ENCODE measurements at regions not wholly inside any gene's neighbourhood (a gene's known extent, or its start where the extent isn't known, plus 50 kb on each side); places are given as distances from the start of the nearest gene placed in this dataset.

- TF ChIP-seq CTCF (IDR thresholded peaks at IDR 0.05; ENCODE audit: low read length) = no peak
- TF ChIP-seq EZH2 (IDR thresholded peaks at IDR 0.05; ENCODE audit: borderline replicate concordance, low read length) = no peak
These were observed 349.8 kb downstream of the CDC5L start for GRCh38 chr6:44737341-44737740.

All from OCI-LY1 (cell line).